BJ (cell line): ENCODE measurements at regions not wholly inside any gene's neighbourhood (a gene's known extent, or its start where the extent isn't known, plus 50 kb on each side); places are given as distances from the start of the nearest gene placed in this dataset.

Experiments used
- CTCF ChIA-PET: fragments of 350-600 bp; formaldehyde crosslinking; extraction: SDS; loops from one replicate; lab custom pipeline; 2021; ENCODE audit warnings: antibody characterized with exemption, inconsistent platforms; lab: Yijun Ruan, JAX
- POLR2A ChIA-PET: fragments of 300-600 bp; sonication (Branson Sonifier 250); formaldehyde crosslinking; extraction: SDS; loops from one replicate; lab custom pipeline; 2021; ENCODE audit warnings: antibody characterized with exemption; lab: Charles Lee
- DNase-seq: peaks from one replicate; pipeline ENCODE4 v3.0.0-alpha.2; 2011; ENCODE audit warnings: low read depth
- H3K27me3 ChIP-seq: 2 replicates; pipeline ENCODE4 v1.6.0; 2011; ENCODE audit warnings: low read length; ENCODE audit not compliant: control insufficient read depth, insufficient read depth
- H3K36me3 ChIP-seq: 2 replicates; pipeline ENCODE4 v1.5.1; 2011; ENCODE audit warnings: low read length; ENCODE audit not compliant: control insufficient read depth, insufficient read depth
- H3K4me3 ChIP-seq: 2 replicates; pipeline ENCODE4 v1.5.1; 2011; ENCODE audit warnings: low read depth, mild to moderate bottlenecking, control low read depth, low read length
- CTCF ChIP-seq: IDR thresholded peaks from 2 replicates; pipeline ENCODE4 v1.5.1; 2011; ENCODE audit warnings: low read depth, mild to moderate bottlenecking, control low read depth, inconsistent platforms, low read length, moderate library complexity; ENCODE audit not compliant: insufficient read depth

- TF ChIP-seq CTCF = no peak
- POLR2A ChIA-PET = no interaction called here
- H3K27me3 ChIP-seq = no peaks in the 10 kb centered on the region
- CTCF ChIA-PET = no interaction called here
- no peak for DNase-seq
- no peak overlapping the region for H3K4me3 ChIP-seq
- H3K36me3 ChIP-seq = no peaks in the 10 kb centered on the region
Observed at GRCh38 chr12:38141239-38141638, 175.3 kb upstream of the ALG10B start.

- no peak for DNase-seq
- POLR2A ChIA-PET = no interaction called here
Observed at GRCh38 chr12:38141861-38142260, 174.7 kb upstream of the ALG10B start.

GRCh38 chr12:38142974-38143373 is 173.6 kb upstream of the ALG10B start:
- no peak for TF ChIP-seq CTCF
- ChIA-PET CTCF (no interaction called here), POLR2A (no interaction called here)
- no peaks in the 10 kb centered on the region for H3K36me3 ChIP-seq
- no peaks in the 10 kb centered on the region for H3K27me3 ChIP-seq
- DNase-seq = no peak
- H3K4me3 ChIP-seq = no peak overlapping the region

More at GRCh38 chr12:38141861-38142260, 174.7 kb upstream of the ALG10B start:
- no peak overlapping the region for H3K4me3 ChIP-seq
- CTCF ChIA-PET = interaction anchor here (0.9 kb wide), 1 partner anchor 173 kb away, joined by 4 read pairs; no protein-coding TSS in a partner anchor
- H3K27me3 ChIP-seq = no peaks in the 10 kb centered on the region
- no peak for TF ChIP-seq CTCF
- H3K36me3 ChIP-seq = no peaks in the 10 kb centered on the region

GRCh38 chr12:38144049-38144448 is 172.5 kb upstream of the ALG10B start:
- POLR2A ChIA-PET = no interaction called here
- H3K4me3 ChIP-seq = no peak overlapping the region
- no peaks in the 10 kb centered on the region for H3K36me3 ChIP-seq
- no peaks in the 10 kb centered on the region for H3K27me3 ChIP-seq
- CTCF ChIA-PET = no interaction called here
- DNase-seq = no peak
- TF ChIP-seq CTCF = no peak

- ChIA-PET CTCF (no interaction called here), POLR2A (no interaction called here)
- H3K4me3 ChIP-seq = no peak overlapping the region
- no peak for DNase-seq
- H3K27me3 ChIP-seq = no peaks in the 10 kb centered on the region
- H3K36me3 ChIP-seq = no peaks in the 10 kb centered on the region
- TF ChIP-seq CTCF = no peak
Observed at GRCh38 chr12:38144601-38145436, 171.8 kb upstream of the ALG10B start.
